ENCODE measurements at regions not wholly inside any gene's neighbourhood (a gene's known extent, or its start where the extent isn't known, plus 50 kb on each side); places are given as distances from the start of the nearest gene placed in this dataset.

DNA sequence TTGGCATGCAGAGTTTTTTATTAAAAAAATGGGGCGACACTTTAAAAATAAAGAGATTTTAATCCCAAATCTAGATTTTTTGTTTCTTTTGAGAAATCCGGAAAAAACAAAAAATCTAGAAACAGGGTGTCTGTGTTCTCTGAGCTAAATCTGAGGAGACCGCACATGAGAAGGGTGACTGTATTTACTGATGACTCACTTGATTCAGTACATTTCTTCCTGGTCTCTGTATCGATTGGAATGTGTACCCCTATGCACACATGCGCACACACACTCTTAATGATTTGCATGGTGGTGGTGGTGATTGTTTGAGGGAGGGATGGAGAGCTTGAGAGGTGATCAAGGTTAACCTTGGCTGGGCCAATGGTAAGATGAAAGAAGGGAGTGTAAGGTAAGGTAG lies 443.1 kb upstream of the THRB start:
- TF ChIP-seq, protein P1, sequence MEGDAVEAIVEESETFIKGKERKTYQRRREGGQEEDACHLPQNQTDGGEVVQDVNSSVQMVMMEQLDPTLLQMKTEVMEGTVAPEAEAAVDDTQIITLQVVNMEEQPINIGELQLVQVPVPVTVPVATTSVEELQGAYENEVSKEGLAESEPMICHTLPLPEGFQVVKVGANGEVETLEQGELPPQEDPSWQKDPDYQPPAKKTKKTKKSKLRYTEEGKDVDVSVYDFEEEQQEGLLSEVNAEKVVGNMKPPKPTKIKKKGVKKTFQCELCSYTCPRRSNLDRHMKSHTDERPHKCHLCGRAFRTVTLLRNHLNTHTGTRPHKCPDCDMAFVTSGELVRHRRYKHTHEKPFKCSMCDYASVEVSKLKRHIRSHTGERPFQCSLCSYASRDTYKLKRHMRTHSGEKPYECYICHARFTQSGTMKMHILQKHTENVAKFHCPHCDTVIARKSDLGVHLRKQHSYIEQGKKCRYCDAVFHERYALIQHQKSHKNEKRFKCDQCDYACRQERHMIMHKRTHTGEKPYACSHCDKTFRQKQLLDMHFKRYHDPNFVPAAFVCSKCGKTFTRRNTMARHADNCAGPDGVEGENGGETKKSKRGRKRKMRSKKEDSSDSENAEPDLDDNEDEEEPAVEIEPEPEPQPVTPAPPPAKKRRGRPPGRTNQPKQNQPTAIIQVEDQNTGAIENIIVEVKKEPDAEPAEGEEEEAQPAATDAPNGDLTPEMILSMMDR (IDR thresholded peaks at IDR 0.05) = no peak
- TF ChIP-seq POLR2A (IDR thresholded peaks at IDR 0.05) = no peak
